H1 (cell line): ENCODE measurements at regions not wholly inside any gene's neighbourhood (a gene's known extent, or its start where the extent isn't known, plus 50 kb on each side); places are given as distances from the start of the nearest gene placed in this dataset.

Source experiments
- CTCF ChIA-PET: fragments of 300-600 bp; sonication (Branson Sonifier 250); formaldehyde crosslinking; loops from one replicate; lab custom pipeline; 2021; ENCODE audit not compliant: partially characterized antibody; lab: Charles Lee
- POLR2A ChIA-PET: fragments of 300-600 bp; sonication (Branson Sonifier 250); formaldehyde crosslinking; loops from one replicate; lab custom pipeline; 2021; ENCODE audit warnings: inconsistent platforms; ENCODE audit not compliant: partially characterized antibody; lab: Charles Lee
- DNase-seq, 2 experiments: peaks; one replicate each; pipeline versions ENCODE4 v3.0.0 to v3.0.0-alpha.2; 2010 to 2022; ENCODE audit warnings: low spot score in 2 of 2, low read depth in 1 of 2, mixed read lengths in 1 of 2
- FAIRE-seq: peaks from 2 replicates; lab custom pipeline; 2011; peaks lifted over from hg19 to GRCh38; lab: Jason Lieb, UNC
- H2AFZ ChIP-seq: 2 replicates; pipeline ENCODE4 v1.8.1; 2012; ENCODE audit warnings: low read length, inconsistent platforms
- H2AK5ac ChIP-seq: 2 replicates; pipeline ENCODE4 v1.6.1; 2013; ENCODE audit warnings: low read depth, low read length
- H2BK120ac ChIP-seq: replicated peaks from 2 replicates; pipeline ENCODE3; 2013; ENCODE audit warnings: low read depth, low read length, inconsistent platforms
- H2BK12ac ChIP-seq: 2 replicates; pipeline ENCODE4 v1.6.1; 2013; ENCODE audit warnings: low read depth, low read length
- H2BK15ac ChIP-seq: 2 replicates; pipeline ENCODE4 v1.6.1; 2013; ENCODE audit warnings: low read length
- H2BK20ac ChIP-seq: 2 replicates; pipeline ENCODE4 v1.6.1; 2013; ENCODE audit warnings: low read length
- H2BK5ac ChIP-seq: 2 replicates; pipeline ENCODE4 v1.6.1; 2013; ENCODE audit warnings: low read depth, low read length
- H3K14ac ChIP-seq: 2 replicates; pipeline ENCODE4 v1.6.1; 2013; ENCODE audit warnings: inconsistent platforms; ENCODE audit not compliant: insufficient read length
- H3K18ac ChIP-seq: 2 replicates; pipeline ENCODE4 v1.6.1; 2013; ENCODE audit warnings: low read length; ENCODE audit errors: extremely low read depth
- H3K23ac ChIP-seq: 2 replicates; pipeline ENCODE4 v1.6.1; 2013; ENCODE audit warnings: inconsistent platforms; ENCODE audit not compliant: insufficient read length
- H3K23me2 ChIP-seq: 2 replicates; pipeline ENCODE4 v1.6.1; 2013; ENCODE audit warnings: low read depth, low read length
- H3K27ac ChIP-seq: 2 replicates; pipeline ENCODE4 v1.6.1; 2011; ENCODE audit warnings: low read depth, low read length, inconsistent platforms
- H3K27me3 ChIP-seq, 4 experiments: replicated peaks in 1 of 4; 1 replicate in 1 of 4; 2 replicates in 3 of 4; pipeline versions ENCODE4 v1.6.1 to v1.8.1; 2011 to 2013; ENCODE audit warnings: low read length in 3 of 4, mild to moderate bottlenecking in 3 of 4, inconsistent platforms in 2 of 4, mixed read lengths in 2 of 4, moderate library complexity in 1 of 4; ENCODE audit not compliant: control insufficient read depth in 3 of 4, insufficient read depth in 3 of 4; ENCODE audit errors: extremely low read depth in 1 of 4
- H3K36me3 ChIP-seq, 4 experiments: 2 replicates each; pipeline versions ENCODE4 v1.6.1 to v1.8.1; 2011 to 2013; ENCODE audit warnings: mild to moderate bottlenecking in 4 of 4, low read length in 3 of 4, moderate library complexity in 2 of 4, control low read depth in 1 of 4, inconsistent platforms in 1 of 4; ENCODE audit not compliant: insufficient read depth in 4 of 4, control insufficient read depth in 2 of 4
- H3K4ac ChIP-seq: replicated peaks from 2 replicates; pipeline ENCODE3; 2013; ENCODE audit warnings: low read length, low read depth, mixed read lengths, inconsistent platforms; ENCODE audit not compliant: insufficient read length
- H3K4me1 ChIP-seq, 4 experiments: replicated peaks in 1 of 4; 1 replicate in 1 of 4; 2 replicates in 3 of 4; pipeline versions ENCODE4 v1.6.1 to v1.8.1; 2011 to 2013; ENCODE audit warnings: low read length in 3 of 4, inconsistent platforms in 2 of 4, mixed read lengths in 1 of 4; ENCODE audit not compliant: insufficient read depth in 4 of 4, control insufficient read depth in 3 of 4
- H3K4me2 ChIP-seq, 2 experiments: 2 replicates each; pipeline versions ENCODE4 v1.6.1 to v1.8.1; 2011 to 2013; ENCODE audit warnings: low read depth in 2 of 2, low read length in 2 of 2, control low read depth in 1 of 2, inconsistent platforms in 1 of 2, mild to moderate bottlenecking in 1 of 2; ENCODE audit not compliant: insufficient read depth in 1 of 2
- H3K4me3 ChIP-seq, 4 experiments: fragments of 200-600, 300-600 bp in 1 of 4; sonication (generic), shearing (Covaris generic), sonication (Bioruptor Twin) in 1 of 4; 2 replicates each; pipeline versions ENCODE4 v1.5.1 to v1.8.1; 2011 to 2016; ENCODE audit warnings: low read length in 4 of 4, low read depth in 3 of 4, control low read depth in 2 of 4, inconsistent platforms in 2 of 4, mild to moderate bottlenecking in 2 of 4, mixed read lengths in 1 of 4, moderate library complexity in 1 of 4; ENCODE audit not compliant: insufficient read depth in 2 of 4; ENCODE audit errors: extremely low read depth in 1 of 4
- H3K56ac ChIP-seq: replicated peaks from 2 replicates; pipeline ENCODE3; 2013; ENCODE audit warnings: low read depth, mild to moderate bottlenecking, mixed read lengths, low read length, inconsistent platforms; ENCODE audit not compliant: insufficient read length
- H3K79me1 ChIP-seq: 2 replicates; pipeline ENCODE4 v1.6.1; 2013; ENCODE audit warnings: low read depth, low read length, control low read depth
- H3K79me2 ChIP-seq, 2 experiments: 2 replicates each; pipeline versions ENCODE4 v1.6.1 to v1.8.1; 2012 to 2013; ENCODE audit warnings: low read length in 2 of 2, mild to moderate bottlenecking in 2 of 2, inconsistent platforms in 1 of 2; ENCODE audit not compliant: insufficient read depth in 2 of 2, control insufficient read depth in 1 of 2
- H3K9ac ChIP-seq, 4 experiments: replicated peaks in 1 of 4; 1 replicate in 1 of 4; 2 replicates in 3 of 4; pipeline versions ENCODE4 v1.6.1 to v1.8.1; 2011 to 2013; ENCODE audit warnings: low read depth in 3 of 4, low read length in 3 of 4, control low read depth in 2 of 4, mild to moderate bottlenecking in 2 of 4, moderate library complexity in 2 of 4, inconsistent platforms in 1 of 4; ENCODE audit errors: extremely low read depth in 1 of 4
- H3K9me3 ChIP-seq, 2 experiments: 2 replicates each; pipeline versions ENCODE4 v1.6.1 to v1.8.1; 2012 to 2013; ENCODE audit warnings: mild to moderate bottlenecking in 2 of 2, moderate library complexity in 2 of 2, control low read depth in 1 of 2, inconsistent platforms in 1 of 2, low read depth in 1 of 2, low read length in 1 of 2, mixed read lengths in 1 of 2; ENCODE audit not compliant: insufficient read depth in 2 of 2
- H4K20me1 ChIP-seq, 2 experiments: replicated peaks in 1 of 2; 2 replicates each; pipeline versions ENCODE3 to v1.8.1; 2011 to 2013; ENCODE audit warnings: inconsistent platforms in 2 of 2, low read length in 2 of 2, mild to moderate bottlenecking in 1 of 2; ENCODE audit not compliant: insufficient read depth in 2 of 2, control insufficient read depth in 1 of 2
- H4K5ac ChIP-seq: 2 replicates; pipeline ENCODE4 v1.6.1; 2013; ENCODE audit warnings: low read length, low read depth, mixed read lengths, inconsistent platforms; ENCODE audit not compliant: insufficient read length
- H4K8ac ChIP-seq: 2 replicates; pipeline ENCODE4 v1.8.0; 2013; ENCODE audit warnings: mild to moderate bottlenecking, moderate library complexity, low read length, inconsistent platforms; ENCODE audit not compliant: insufficient read depth; ENCODE audit errors: extremely low read depth
- H4K91ac ChIP-seq: replicated peaks from 2 replicates; pipeline ENCODE3; 2013; ENCODE audit warnings: low read length, mixed read lengths, inconsistent platforms; ENCODE audit not compliant: insufficient read length
- ASH2L ChIP-seq: fragments of 200-600, 300-600 bp; sonication (generic); IDR thresholded peaks from one replicate; pipeline ENCODE4 v1.7.1; 2017; ENCODE audit warnings: low read length
- BCL11A ChIP-seq, 2 experiments: IDR thresholded peaks; one replicate each; pipeline ENCODE4 v1.6.1; 2011; ENCODE audit warnings: low read depth in 2 of 2, low read length in 2 of 2, mild to moderate bottlenecking in 2 of 2
- BRCA1 ChIP-seq: IDR thresholded peaks from 2 replicates; pipeline ENCODE4 v1.6.1; 2012; ENCODE audit warnings: low read depth, low read length, improper control_type of control experiment
- CREB1 ChIP-seq: IDR thresholded peaks from 2 replicates; pipeline ENCODE4 v1.6.1; 2012; ENCODE audit warnings: inconsistent platforms
- E2F6 ChIP-seq: IDR thresholded peaks from 2 replicates; pipeline ENCODE4 v1.6.1; 2012; ENCODE audit warnings: inconsistent platforms
- GABPA ChIP-seq: IDR thresholded peaks from 2 replicates; pipeline ENCODE4 v1.6.1; 2011; ENCODE audit warnings: mild to moderate bottlenecking, low read length, moderate library complexity, borderline replicate concordance; ENCODE audit not compliant: insufficient read depth
- HDAC2 ChIP-seq, 2 experiments: fragments of 300-600 bp in 1 of 2; sonication (generic) in 1 of 2; IDR thresholded peaks; 2 replicates each; pipeline ENCODE4 v1.6.1; 2011 to 2012; ENCODE audit warnings: low read depth in 2 of 2, low read length in 2 of 2, mild to moderate bottlenecking in 2 of 2, moderate library complexity in 2 of 2, borderline replicate concordance in 1 of 2, inconsistent platforms in 1 of 2
- MAFK ChIP-seq: IDR thresholded peaks from 2 replicates; pipeline ENCODE4 v1.6.1; 2012; ENCODE audit warnings: low read depth, mild to moderate bottlenecking, improper control_type of control experiment, low read length
- POLR2A ChIP-seq, 2 experiments: IDR thresholded peaks; 1 replicate in 1 of 2; 2 replicates in 1 of 2; pipeline ENCODE4 v1.6.1; 2011; ENCODE audit warnings: low read depth in 2 of 2, low read length in 2 of 2, mild to moderate bottlenecking in 2 of 2; ENCODE audit errors: control extremely low read depth in 1 of 2
- RBBP5 ChIP-seq: IDR thresholded peaks from 2 replicates; pipeline ENCODE4 v1.7.1; 2012; ENCODE audit warnings: low read depth, mild to moderate bottlenecking, inconsistent platforms, low read length, moderate library complexity, borderline replicate concordance
- SP1 ChIP-seq: IDR thresholded peaks from 2 replicates; pipeline ENCODE4 v1.6.1; 2011; ENCODE audit warnings: low read depth, low read length
- TBP ChIP-seq: IDR thresholded peaks from 2 replicates; pipeline ENCODE4 v1.6.1; 2011; ENCODE audit warnings: low read depth, low read length, improper control_type of control experiment
- USF2 ChIP-seq: IDR thresholded peaks from 2 replicates; pipeline ENCODE4 v1.6.1; 2011; ENCODE audit warnings: low read length, improper control_type of control experiment
- WGBS, 2 experiments: shearing (Covaris generic) in 1 of 2; methylation state at CpG; one replicate each; pipeline versions ENCODE4 v1.1.6 to v1.1.7; 2013 to 2015; ENCODE audit warnings: low lambda C conversion rate in 2 of 2, mixed read lengths in 2 of 2, inconsistent platforms in 1 of 2, low coverage in 1 of 2, missing lambda C conversion rate in 1 of 2; ENCODE audit not compliant: insufficient replicate concordance in 2 of 2, insufficient coverage in 1 of 2, insufficient read length in 1 of 2; ENCODE audit errors: extremely low coverage in 1 of 2, missing lambda C conversion rate in 1 of 2; 5-methylcytosine and 5-hydroxymethylcytosine counted together

- ChIA-PET CTCF (interaction anchor here (0.7 to 2.8 kb wide), 24 partner anchors 11 to 1466 kb away, joined by 3 to 49 read pairs (median 4); no protein-coding TSS in a partner anchor), POLR2A (interaction anchor here (1.3 kb wide), 1 partner anchor 316 kb away, joined by 4 read pairs; no protein-coding TSS in a partner anchor)
- no peaks in the 10 kb centered on the region for H3K79me2 ChIP-seq
- H3K27ac ChIP-seq: no peak overlapping the region
- no peak overlapping the region for H4K8ac ChIP-seq
- no peak overlapping the region; a peak in 1 of 4 replicates for H3K4me2 ChIP-seq
- no peaks in the 10 kb centered on the region for H3K36me3 ChIP-seq
- no peak overlapping the region for H2BK120ac ChIP-seq
- H2BK20ac ChIP-seq: no peak overlapping the region
- no peak overlapping the region for H2AK5ac ChIP-seq
- no peak overlapping the region for H3K9ac ChIP-seq
- no peaks in the 10 kb centered on the region for H3K27me3 ChIP-seq
- no peak overlapping the region for H4K91ac ChIP-seq
- no peak overlapping the region for H2AFZ ChIP-seq
- FAIRE-seq (no peak), DNase-seq (no peak)
- H3K79me1 ChIP-seq: no peaks in the 10 kb centered on the region
- no peaks in the 10 kb centered on the region for H3K23me2 ChIP-seq
- H3K56ac ChIP-seq: no peak overlapping the region
- H3K23ac ChIP-seq: no peak overlapping the region
- H3K4ac ChIP-seq: no peak overlapping the region
- H3K18ac ChIP-seq: no peak overlapping the region
- WGBS, 2 experiments: 83% methylated on average over 3 of the region's 3 CpGs; no CpG with 5 or more reads in 1 of the 2 experiments
- H2BK12ac ChIP-seq: no peak overlapping the region
- H3K4me1 ChIP-seq: no peaks in the 10 kb centered on the region
- no peak overlapping the region for H2BK15ac ChIP-seq
- peaks cover 0 to 5% of the 10 kb centered on the region in 2 experiments; a peak in 2 of 4 replicates for H3K9me3 ChIP-seq
- H3K4me3 ChIP-seq: no peak overlapping the region
- H3K14ac ChIP-seq: no peak overlapping the region
- no peaks in the 10 kb centered on the region for H4K20me1 ChIP-seq
- no peak overlapping the region for H2BK5ac ChIP-seq
- H4K5ac ChIP-seq: no peak overlapping the region
- TF ChIP-seq TBP: no peak
- no peak for TF ChIP-seq USF2
- no peak for TF ChIP-seq ASH2L
- no peak for TF ChIP-seq SP1
- TF ChIP-seq MAFK: no peak
- no peak for TF ChIP-seq CREB1
- TF ChIP-seq GABPA: no peak
- TF ChIP-seq BRCA1: no peak
- TF ChIP-seq RBBP5: no peak
- TF ChIP-seq E2F6: no peak
- TF ChIP-seq POLR2A (IDR thresholded peaks at IDR 0.05; ENCODE audit: control extremely low read depth in 1 of 2, low read depth in 2 of 2, low read length in 2 of 2): no peak
- no peak for TF ChIP-seq BCL11A (IDR thresholded peaks at IDR 0.05; ENCODE audit: low read depth in 2 of 2, low read length in 2 of 2)
- no peak for TF ChIP-seq HDAC2 (IDR thresholded peaks at IDR 0.05; ENCODE audit: borderline replicate concordance in 1 of 2, low read depth in 2 of 2, low read length in 2 of 2)
These were observed 244.8 kb downstream of the MPDZ start for GRCh38 chr9:13034694-13035002.
